Astrocyte (in vitro differentiated cells and primary cell): ENCODE measurements at regions not wholly inside any gene's neighbourhood (a gene's known extent, or its start where the extent isn't known, plus 50 kb on each side); places are given as distances from the start of the nearest gene placed in this dataset.

ENCODE experiments used
- CTCF ChIP-seq: IDR thresholded peaks from 2 replicates; pipeline ENCODE4 v1.5.1; 2011; ENCODE audit warnings: low read depth, mild to moderate bottlenecking, inconsistent platforms, low read length, moderate library complexity; ENCODE audit not compliant: insufficient read depth
- EZH2 ChIP-seq: IDR thresholded peaks from 2 replicates; pipeline ENCODE4 v1.6.1; 2012; ENCODE audit warnings: mild to moderate bottlenecking, low read length, inconsistent platforms; ENCODE audit not compliant: insufficient read depth

DNA sequence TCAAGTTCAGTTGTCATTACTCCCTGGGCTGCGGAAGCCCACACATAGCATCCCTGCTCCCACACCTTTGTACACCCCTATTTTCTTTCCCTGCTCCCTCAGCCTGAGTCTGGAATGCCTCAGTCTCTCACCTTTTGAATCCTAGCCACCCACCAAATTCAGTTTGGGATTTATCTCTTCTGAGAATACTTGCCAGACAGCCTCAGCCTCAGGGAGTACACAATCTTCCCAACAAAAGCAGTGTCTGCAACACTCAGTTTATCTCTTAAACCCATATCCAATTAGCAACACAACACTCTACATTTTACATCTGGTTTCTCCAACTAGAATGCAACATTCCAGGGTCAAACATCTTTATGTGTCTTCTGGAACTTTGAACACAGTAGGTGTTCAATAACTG, 190.2 kb downstream of the GPAM start:
- no peak for TF ChIP-seq CTCF
- TF ChIP-seq EZH2: no peak
